GM21619 (cell line): ENCODE measurements at regions not wholly inside any gene's neighbourhood (a gene's known extent, or its start where the extent isn't known, plus 50 kb on each side); places are given as distances from the start of the nearest gene placed in this dataset.
"Not testable (repeated sequence)": the region's sequence is repeated elsewhere in the genome, so short reads cannot be mapped to it uniquely, and the experiment has no call there.

Experiments
- ATAC-seq: cut with Tn5 transposase; IDR thresholded peaks from one replicate; pipeline ENCODE4 v1.9.1; 2021; ENCODE audit not compliant: unreplicated experiment

DNA sequence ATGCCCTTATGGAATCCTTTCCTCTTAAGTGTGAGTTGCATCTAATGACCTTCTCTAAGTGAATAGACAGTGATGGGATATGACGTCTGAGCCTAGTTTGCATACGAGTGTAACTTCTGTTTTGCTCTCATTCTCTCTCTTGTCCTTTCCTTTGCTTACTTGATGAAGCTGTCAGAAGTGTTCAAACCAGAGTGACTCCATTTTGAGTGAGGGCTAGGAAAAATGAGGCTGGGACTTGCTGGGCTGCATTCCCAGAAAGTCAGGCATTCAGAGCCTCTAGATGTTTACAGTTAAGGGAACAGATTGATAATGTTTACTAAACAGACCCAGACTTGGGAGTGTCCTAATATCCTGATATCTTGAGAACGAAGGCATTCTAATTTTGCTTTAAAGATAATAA is 311.2 kb upstream of the SOX4 start:
- not testable (repeated sequence) for ATAC-seq

DNA sequence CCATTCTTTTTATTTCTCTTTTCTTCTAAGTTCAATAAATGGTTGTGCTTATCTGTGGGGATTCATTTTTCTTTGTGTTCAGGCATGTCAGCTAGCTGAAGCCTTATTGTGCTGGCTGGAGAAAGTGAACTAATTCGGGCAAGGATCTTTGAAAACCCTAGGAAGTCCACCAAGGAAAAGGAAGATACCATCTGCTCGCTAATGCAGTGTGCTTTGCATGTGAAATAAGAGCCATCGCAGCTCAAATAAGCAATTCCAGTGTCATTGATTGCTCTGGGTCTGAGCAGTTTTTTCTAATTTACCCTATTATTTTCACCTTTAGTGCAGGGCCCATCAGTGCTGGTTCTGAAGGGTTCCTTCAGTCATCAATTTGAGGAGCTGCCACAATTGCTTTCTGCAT is 309.4 kb upstream of the SOX4 start:
- no peak for ATAC-seq

DNA sequence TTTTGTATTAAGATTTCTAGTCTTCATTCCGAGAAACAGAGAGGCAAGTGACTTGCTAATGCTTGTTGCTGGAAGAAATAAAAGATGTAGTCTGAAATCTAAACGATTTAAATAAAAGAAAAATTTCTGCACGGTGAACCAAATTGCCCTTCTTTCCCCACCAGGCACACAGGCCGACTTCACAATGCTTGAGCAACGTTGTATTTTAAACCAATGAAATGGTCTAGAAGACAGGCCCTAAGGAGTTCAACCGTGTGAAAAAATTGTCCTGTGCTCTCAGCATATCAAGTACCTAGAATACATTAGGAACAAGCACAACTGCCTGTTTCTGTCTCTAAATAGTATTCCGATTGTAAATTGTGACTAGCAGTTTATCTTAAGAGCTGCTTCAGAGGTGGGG is 308.8 kb upstream of the SOX4 start:
- no peak for ATAC-seq

DNA sequence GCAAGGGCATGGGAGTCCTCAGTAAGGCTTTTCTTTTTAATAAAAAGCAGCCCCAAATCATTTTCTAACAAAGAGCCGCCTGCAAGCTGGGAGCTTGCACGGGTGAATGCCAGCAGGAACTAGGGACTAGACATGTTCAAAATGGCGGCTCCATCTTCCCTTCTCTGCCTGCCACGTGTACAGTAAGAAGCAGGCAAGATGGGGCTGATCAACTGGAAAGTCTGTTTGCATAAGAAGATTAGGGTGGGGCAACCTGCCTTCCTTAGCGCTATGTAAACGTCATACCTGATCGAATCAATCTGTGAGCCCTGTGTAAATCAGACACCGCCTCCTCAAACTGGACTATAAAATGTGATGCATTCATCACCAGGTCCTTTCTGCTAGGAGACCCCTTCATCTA is 299.4 kb upstream of the SOX4 start:
- no peak for ATAC-seq

DNA sequence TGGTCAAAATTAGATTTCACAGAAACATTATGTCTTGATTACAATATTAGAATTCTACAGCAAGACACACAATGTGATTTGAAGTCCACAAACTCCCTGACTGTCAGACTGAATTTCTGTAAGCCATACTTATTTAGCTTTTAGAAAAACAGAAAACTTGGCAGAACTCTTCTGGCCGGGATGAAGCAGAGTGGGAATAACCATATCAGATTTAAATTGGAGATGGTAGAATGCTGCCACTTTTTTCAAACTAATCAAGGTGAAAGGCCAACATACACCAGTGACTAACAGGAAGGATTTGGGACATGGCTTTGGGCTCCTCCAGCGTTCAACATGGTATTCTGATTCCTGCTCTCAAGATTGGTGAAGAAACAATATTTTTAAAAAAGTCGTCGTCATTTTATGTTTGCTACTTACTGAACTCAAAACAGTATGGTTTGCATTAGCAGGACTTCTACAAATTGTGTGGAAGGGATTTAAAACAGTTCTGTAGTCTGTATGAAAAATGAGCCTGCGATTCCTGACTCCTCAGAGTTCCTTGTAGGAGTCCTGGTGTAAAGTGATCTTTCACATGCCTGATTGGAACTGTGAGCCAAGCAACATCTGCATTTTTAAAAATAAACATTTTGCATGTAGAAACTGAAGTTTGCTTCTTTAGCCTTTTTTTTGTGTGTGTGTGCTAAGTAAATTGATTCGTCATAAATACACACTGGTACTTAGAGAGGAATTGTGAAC is 297.9 kb upstream of the SOX4 start:
- no peak for ATAC-seq

DNA sequence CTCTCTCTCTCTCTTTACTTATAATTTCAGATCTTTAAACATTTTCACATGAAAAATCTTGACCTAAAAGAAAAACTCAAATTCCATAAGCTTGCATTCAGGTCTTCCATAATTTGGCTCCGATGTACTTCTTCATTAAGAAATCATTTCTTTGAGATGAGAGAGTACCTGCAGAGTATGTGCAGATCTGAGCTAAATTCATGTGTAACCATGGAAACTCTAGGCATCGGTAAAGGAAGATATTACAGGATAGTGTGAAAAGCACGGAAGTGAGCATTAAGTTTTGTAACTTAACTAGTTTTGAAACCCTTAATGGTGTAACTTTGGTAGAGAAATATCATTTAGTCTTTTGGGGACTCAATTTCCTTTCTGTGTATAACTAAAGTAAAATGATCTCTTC is 295.9 kb upstream of the SOX4 start:
- no peak for ATAC-seq

DNA sequence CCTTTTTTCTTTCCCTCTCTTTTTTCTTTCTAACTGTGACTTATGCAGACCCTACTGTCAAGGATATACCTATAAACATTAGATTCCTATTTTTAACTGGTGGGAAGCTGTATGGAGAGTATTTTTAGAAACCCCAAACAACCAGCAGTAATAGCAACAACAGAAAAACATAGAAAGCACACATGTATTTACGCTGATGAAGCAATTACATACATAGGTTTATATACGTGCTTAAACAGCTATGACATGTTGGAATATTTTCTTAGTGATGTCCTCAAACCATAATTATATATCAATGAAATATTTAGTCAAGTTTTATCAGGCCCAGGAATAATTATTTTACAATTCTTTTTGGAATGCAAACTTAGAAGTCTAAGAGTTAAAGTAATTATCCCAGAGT is 294.3 kb upstream of the SOX4 start:
- no peak for ATAC-seq

DNA sequence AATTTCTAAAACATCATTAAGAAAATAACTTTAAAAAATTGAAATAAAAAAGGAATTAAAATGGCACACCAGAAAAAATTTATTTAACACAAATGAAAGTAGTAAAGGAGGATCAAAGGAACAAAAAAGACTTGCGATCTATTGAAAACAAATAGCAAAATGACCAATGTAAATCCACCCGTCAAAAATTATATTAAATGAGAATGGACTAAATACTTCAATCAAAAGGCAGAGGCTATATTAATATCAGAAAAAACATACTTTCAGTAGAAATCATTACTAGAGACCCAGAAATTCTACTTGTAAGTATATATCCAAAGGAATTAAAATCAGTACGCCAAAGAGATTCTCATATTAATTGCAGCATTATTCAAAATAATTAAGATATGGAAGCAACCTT is 293.1 kb upstream of the SOX4 start:
- ATAC-seq = no peak

DNA sequence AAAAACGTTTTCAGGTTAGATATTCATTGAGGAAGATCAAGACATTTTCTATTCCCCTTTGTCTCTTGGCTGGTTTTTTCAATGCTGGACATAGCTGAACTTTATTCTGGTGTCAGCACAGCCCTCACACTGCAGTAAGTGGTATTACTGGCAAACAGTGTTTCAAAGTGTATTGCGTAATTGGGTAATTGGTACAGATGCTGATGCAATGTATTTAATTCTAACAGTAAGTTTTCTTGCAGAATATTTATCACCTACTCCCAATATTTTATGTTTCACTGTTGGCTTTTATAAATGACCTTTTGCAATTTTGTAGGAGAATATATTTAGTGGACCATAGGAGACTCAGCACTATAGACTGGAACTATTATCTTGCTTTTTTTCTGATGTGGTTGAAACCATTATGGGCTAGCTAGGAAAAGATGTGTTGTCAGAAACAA is 287.6 kb upstream of the SOX4 start:
- ATAC-seq = no peak

DNA sequence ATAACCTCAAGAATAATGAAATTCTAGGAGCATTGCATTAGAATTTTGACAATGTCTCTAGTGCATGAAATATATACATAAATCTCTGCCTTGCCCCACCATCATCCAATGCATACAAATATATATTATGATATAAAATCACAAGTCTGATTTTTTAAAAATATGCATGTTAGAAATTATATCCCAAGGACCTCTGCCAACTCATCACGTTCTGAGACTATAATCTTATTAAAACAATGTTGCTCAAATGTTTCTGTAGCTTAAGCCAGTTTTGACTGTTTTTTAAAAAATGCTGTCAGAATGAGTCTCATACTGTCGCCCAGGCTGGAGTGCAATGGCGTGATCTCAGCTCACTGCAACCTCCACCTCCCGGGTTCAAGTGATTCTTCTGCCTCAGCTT is 287.0 kb upstream of the SOX4 start:
- ATAC-seq = no peak

DNA sequence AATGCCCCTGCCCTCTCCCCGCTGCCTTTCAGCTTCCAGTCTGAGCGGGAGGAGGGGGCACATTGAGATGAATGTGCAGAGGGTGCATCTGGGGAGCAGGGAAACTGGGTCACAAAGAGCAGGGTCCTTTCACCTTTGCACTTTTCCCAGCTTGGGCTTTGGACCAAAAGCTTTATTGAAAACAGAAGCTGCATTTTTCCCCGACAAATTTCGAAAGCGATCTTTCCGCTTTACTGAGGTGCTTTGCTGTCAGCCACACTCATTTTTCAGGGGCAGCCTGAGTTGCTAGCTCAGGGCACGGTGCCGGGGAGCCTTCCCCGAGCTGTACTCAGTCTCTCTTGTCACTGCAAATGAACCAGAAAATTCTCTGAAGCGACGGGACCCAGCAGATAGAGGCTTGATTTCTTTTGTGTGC is 283.7 kb upstream of the SOX4 start:
- no peak for ATAC-seq

DNA sequence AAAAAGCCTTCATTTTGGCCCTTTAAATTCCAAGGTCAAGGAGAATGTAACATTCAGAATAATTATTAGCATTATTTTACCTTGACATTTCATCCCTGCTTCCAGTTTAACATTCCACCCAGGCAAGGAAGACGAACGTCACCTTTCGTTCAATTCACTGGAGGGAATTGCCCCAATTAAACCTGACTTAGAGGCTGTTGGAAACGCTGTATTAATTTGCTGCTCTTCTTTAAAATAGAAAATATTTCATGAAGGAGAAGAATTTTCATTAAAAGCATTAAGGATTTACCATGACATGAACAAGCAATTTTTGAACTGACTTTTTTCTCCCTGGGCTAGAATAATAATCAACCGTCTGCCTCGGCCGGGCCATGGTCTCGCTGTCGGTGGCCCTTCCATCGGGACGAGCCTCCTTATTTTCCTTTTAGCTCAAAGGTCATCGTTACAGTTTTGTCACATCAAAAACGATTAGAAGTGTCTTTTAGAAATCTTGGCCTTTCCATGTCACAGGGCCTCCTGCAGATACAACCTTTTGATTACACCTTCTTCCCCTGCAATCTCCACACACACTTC is 282.9 kb upstream of the SOX4 start:
- no peak for ATAC-seq

DNA sequence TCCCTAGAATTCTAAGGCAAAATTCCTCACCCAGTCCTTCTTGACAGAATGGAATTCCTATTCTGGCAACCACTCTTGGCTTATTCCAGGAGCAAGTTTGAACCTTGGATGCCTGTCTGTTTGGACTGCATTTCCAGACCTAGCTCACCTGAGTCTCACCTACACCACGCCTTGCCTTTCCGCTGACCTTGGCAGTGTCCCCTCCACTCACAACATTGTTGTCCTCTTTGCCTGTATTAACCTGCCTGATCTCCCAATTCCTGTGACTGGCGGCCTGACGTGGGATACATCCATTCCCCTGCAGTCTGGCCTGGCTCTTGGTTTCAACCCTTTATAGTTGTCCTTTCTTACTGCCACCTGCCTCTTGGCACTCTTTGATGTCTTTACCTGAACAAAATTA is 281.4 kb upstream of the SOX4 start:
- no peak for ATAC-seq

DNA sequence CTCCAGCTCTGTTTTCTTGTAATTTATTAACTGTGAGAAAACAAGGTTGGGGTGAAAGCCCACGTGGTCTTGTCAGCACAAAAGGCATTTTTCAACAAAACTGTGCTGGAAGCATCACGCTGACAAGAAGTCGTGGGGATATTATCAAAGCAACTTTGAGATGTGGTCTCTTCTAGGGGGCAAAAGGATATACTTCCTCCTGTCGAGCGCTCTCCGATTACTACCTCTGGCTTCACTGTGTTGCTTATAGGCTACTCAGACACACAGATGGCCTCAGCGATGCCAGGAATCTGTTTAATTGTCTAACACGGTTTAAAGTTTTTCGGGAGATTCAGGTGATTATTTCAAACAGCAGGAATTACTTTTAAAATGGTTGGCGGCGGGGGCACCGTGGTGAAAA is 275.9 kb upstream of the SOX4 start:
- ATAC-seq = no peak

DNA sequence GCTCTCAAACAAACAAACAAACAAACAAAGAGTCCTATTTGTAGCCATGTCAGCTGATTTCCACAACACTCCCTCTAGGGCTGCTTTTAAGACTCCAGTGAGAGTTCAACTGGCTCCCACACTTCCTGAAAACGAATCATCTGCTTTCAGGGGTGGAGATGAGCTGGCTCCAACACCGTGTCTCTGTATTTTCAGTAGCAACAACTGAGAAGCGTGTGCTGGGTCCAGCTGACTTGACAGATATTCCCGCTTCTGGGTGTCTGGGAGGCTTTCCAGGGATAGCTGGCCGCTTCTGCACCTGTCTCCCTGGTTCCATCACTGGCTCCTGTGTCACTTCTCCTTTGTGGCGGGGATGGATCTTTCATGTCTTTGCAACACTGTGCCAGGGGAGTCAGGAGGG is 272.5 kb upstream of the SOX4 start:
- no peak for ATAC-seq

DNA sequence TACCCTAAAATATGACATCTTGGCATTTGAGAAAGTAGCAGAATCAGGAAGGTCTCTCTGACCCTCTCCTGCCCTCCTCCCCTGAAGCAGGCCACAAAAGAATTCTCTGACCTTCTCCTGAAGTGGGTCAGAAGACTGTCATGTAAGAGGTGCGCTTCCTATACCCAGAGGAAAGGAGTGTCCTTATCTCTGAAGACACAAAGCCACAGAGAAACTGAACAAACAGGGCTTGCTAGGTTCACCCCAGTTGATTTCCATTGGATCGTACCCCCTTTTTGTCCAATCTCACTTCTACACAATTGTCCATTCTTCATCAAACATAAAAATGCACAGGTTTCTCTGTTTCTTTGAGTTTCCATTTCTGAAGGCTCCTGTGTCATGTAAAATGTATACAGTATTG is 272.0 kb upstream of the SOX4 start:
- ATAC-seq = no peak

DNA sequence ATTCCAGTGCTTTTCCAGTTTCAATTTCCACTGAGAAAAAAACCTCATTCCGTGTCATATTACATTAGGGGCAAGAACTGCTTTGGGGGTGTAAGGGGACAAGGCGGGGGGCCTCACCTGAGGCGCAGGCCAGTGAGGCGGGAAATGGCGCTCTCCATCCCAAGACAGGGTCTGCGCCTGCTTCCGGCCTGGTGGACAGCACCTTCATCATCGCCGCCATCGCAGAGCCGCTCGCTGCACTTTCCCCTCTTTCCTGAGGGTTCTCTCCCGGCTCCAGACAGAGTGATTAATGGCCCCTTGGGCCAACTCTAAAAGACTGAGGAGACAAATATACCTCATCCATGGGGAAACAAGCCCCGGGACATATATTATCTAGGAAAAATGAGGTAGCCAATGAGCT is 270.0 kb upstream of the SOX4 start:
- no peak for ATAC-seq

DNA sequence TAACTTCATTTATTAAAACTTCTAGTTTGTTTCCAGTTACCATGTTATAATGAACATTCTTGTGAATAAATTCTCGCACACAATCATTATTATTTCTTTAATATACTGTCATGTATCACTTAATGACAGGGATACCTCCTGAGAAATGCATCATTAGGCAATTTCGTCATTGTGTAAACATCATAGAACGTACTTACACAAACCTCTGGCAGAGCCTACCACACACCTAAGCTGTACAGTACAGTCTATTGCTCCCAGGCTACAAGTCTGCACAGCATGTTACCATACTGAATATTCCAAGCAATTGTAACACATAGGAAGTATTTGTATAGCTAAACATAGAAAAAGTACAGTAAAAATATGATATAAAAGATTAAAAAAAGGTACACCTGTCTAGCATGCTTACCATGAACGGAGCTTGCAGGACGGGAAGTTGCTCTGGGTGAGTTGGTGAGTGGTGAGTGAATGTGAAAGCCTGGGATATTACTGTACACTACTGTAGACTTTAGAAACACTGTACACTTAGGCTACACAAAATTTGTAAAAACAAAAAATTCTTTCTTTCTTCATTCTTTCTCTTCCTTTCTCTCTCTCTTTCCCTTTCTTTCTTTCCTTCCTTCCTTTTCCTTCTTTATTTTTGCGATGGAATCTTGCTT is 268.2 kb upstream of the SOX4 start:
- no peak for ATAC-seq

DNA sequence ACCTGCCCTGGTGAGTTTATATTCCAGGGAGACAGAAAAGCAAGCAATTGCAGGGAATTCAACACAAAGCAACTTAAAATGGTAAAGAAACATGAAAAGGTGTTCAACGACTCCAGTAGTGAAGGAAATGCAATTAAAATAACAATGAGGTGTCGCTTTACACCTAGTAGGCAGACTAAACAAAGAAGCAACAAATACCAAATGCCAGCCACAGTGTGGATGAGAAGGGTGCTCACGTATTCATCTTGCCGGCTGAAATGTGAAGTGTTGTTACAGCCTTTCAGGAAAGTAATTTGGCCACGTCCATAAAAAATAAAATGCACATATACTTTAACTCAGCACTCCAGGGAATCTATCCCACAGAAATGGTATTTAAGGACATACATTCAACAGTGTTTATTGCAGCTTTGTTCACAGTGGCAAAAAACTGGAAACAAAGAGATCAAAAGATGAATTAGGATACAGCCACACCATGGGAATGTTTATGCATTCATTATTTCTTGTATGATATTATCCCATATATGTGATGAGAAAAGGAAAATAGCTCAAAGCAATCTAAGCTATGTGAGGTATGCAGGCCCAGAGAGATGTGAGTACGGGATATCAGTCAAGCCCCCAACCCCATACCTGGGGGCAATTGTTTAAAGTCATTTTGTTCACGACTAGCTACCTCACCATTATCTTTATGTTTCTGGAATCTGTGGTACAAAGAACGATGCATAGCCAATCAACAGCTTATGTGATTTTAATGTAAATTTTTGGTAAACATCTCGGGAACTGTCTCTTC is 266.0 kb upstream of the SOX4 start:
- no peak for ATAC-seq

DNA sequence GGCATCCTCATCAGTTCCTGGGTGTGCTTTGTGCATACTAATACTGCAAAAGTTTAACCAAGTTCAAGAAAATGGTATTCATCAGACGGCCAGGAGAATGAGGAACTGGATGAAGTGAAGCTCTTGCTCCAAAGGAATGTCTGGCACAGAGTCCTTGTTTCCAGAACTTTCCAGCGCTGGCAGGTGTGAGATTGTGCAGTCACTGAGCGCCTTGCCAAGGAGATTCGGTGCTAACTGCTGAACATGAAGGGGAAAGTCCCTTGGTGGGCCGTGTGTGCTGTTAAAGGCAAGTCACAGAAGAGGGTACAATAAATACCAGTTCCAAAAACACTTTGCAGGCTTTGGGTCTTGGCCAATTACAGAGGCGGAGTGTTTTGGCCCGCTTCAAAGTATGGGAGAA is 262.3 kb upstream of the SOX4 start:
- ATAC-seq = no peak

DNA sequence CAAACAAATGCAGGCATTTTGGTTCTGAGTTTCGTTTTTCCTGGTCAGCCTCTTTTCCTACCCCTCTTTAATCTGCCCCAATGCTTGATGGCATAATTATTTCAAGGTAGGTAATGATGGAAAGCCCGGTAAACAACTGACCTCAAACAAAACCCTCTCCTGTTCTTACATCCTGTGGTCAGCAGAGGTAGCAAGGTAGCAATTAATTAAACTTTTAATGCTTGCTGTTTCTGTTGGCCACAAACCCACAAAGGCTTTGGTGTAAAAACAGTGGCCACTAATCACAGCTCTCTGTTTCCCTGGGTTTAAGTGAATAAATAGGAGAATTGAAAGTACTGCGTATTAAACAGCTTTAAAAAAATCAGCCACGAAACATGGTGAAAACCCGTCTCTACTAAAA is 261.5 kb upstream of the SOX4 start:
- no peak for ATAC-seq

DNA sequence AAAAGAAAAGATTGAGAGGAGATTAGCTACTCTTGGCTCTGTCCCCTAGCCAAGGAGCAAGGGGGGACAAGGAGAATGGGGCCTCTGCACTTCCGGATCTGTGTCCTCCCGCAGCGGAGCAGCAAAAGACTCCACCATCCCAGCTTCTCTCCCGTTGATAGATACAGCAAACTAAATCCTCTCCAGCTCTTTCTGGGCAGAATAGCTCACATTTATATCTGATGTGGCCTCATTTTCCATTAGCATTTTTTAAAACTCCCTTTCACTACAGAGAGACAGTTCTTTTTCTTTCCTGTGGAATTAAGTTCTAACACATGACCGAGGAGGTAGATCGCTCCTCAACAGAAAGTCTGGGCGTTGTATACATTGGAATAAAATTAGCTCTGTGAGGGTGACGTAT is 260.9 kb upstream of the SOX4 start:
- ATAC-seq = no peak
